ENCODE measurements at regions not wholly inside any gene's neighbourhood (a gene's known extent, or its start where the extent isn't known, plus 50 kb on each side); places are given as distances from the start of the nearest gene placed in this dataset.

- Histone ChIP-seq H3K4me3 (replicated peaks; ENCODE audit: insufficient read depth, low read length) (no peak overlapping the region), H3K27ac (replicated peaks) (no peak overlapping the region), H3K27me3 (ENCODE audit: insufficient read depth, poor library complexity, severe bottlenecking) (no peaks in the 10 kb centered on the region)
- TF ChIP-seq SPI1 (IDR thresholded peaks at IDR 0.05; ENCODE audit: borderline replicate concordance, low read depth): no peak
- TF ChIP-seq CTCF (IDR thresholded peaks at IDR 0.05; ENCODE audit: insufficient read depth, low read length): no peak
- no peak for TF ChIP-seq GABPA (IDR thresholded peaks at IDR 0.05; ENCODE audit: low read depth)
- no peak for TF ChIP-seq REST (IDR thresholded peaks at IDR 0.05; ENCODE audit: insufficient replicate concordance, low read depth)
- no peak for TF ChIP-seq POLR2AphosphoS5 (IDR thresholded peaks at IDR 0.05; ENCODE audit: low read depth)
- DNase-seq (ENCODE audit: low read depth in 1 of 2, low spot score in 1 of 2): no peak
Measured at GRCh38 chr22:49406047-49406650, 421.5 kb downstream of the BRD1 start.

- TF ChIP-seq REST (IDR thresholded peaks at IDR 0.05; ENCODE audit: insufficient replicate concordance, low read depth) (no peak), SPI1 (IDR thresholded peaks at IDR 0.05; ENCODE audit: borderline replicate concordance, low read depth) (no peak), POLR2AphosphoS5 (IDR thresholded peaks at IDR 0.05; ENCODE audit: low read depth) (no peak), CTCF (IDR thresholded peaks at IDR 0.05; ENCODE audit: insufficient read depth, low read length) (no peak), GABPA (IDR thresholded peaks at IDR 0.05; ENCODE audit: low read depth) (no peak)
Measured at GRCh38 chr22:49405590-49405989, 422.1 kb downstream of the BRD1 start.

GRCh38 chr22:49404576-49405241 is 423.0 kb downstream of the BRD1 start:
- Histone ChIP-seq H3K27ac (replicated peaks) (no peak overlapping the region), H3K4me3 (replicated peaks; ENCODE audit: insufficient read depth, low read length) (no peak overlapping the region), H3K27me3 (ENCODE audit: insufficient read depth, poor library complexity, severe bottlenecking) (no peaks in the 10 kb centered on the region)
- no peak for TF ChIP-seq GABPA (IDR thresholded peaks at IDR 0.05; ENCODE audit: low read depth)
- no peak for TF ChIP-seq CTCF (IDR thresholded peaks at IDR 0.05; ENCODE audit: insufficient read depth, low read length)
- no peak for DNase-seq (ENCODE audit: low read depth in 1 of 2, low spot score in 1 of 2)

More at GRCh38 chr22:49405590-49405989, 422.1 kb downstream of the BRD1 start:
- DNase-seq (ENCODE audit: low read depth in 1 of 2, low spot score in 1 of 2): no peak
- no peaks in the 10 kb centered on the region for H3K27me3 ChIP-seq (ENCODE audit: insufficient read depth, poor library complexity, severe bottlenecking)
- H3K4me3 ChIP-seq (replicated peaks; ENCODE audit: insufficient read depth, low read length): no peak overlapping the region
- H3K27ac ChIP-seq (replicated peaks): no peak overlapping the region

Data from HL-60 (cell line).